SU-DHL-6 (cell line): ENCODE measurements at regions not wholly inside any gene's neighbourhood (a gene's known extent, or its start where the extent isn't known, plus 50 kb on each side); places are given as distances from the start of the nearest gene placed in this dataset.

Source experiments
- H2AFZ ChIP-seq: fragments of 200-600 bp; sonication (generic); 2 replicates; pipeline ENCODE4 v1.6.1; 2014; ENCODE audit warnings: low read depth, mild to moderate bottlenecking, moderate library complexity, mixed read lengths, antibody characterized with exemption, low read length; ENCODE audit not compliant: severe bottlenecking
- H3F3A ChIP-seq: fragments of 200-600 bp; shearing (Covaris generic); 2 replicates; pipeline ENCODE4 v1.6.0; 2016; ENCODE audit warnings: antibody characterized with exemption, mild to moderate bottlenecking; ENCODE audit not compliant: insufficient read depth
- H3K27ac ChIP-seq: fragments of 200-600 bp; sonication (generic); 2 replicates; pipeline ENCODE4 v1.5.1; 2016; ENCODE audit warnings: low read depth, mild to moderate bottlenecking, low read length, moderate library complexity, mixed read lengths
- H3K27me3 ChIP-seq: fragments of 200-600 bp; sonication (generic), shearing (Covaris generic); 2 replicates; pipeline ENCODE4 v1.6.0; 2014; ENCODE audit warnings: mild to moderate bottlenecking, low read length
- H3K36me3 ChIP-seq: fragments of 200-600 bp; sonication (generic); 2 replicates; pipeline ENCODE4 v1.6.1; 2014; ENCODE audit warnings: mild to moderate bottlenecking, low read length, mixed read lengths
- H3K4me2 ChIP-seq: fragments of 300-600, 200-600 bp; shearing (Covaris generic), sonication (generic); 2 replicates; pipeline ENCODE4 v1.6.0; 2014; ENCODE audit warnings: low read length, low read depth, mild to moderate bottlenecking; ENCODE audit not compliant: poor library complexity, severe bottlenecking
- H3K4me3 ChIP-seq: fragments of 200-600 bp; sonication (generic); 2 replicates; pipeline ENCODE4 v1.5.1; 2014; ENCODE audit warnings: antibody characterized with exemption, low read length, mild to moderate bottlenecking, mixed read lengths; ENCODE audit not compliant: insufficient read depth, poor library complexity, severe bottlenecking
- H3K79me2 ChIP-seq: fragments of 200-600 bp; sonication (generic); 2 replicates; pipeline ENCODE4 v1.6.1; 2014; ENCODE audit warnings: mild to moderate bottlenecking, low read length, moderate library complexity; ENCODE audit not compliant: insufficient read depth
- H3K9ac ChIP-seq: fragments of 200-600 bp; sonication (generic); 2 replicates; pipeline ENCODE4 v1.7.0; 2014; ENCODE audit warnings: mild to moderate bottlenecking, low read length
- H3K9me2 ChIP-seq: fragments of 200-600 bp; sonication (generic); replicated peaks from 2 replicates; pipeline ENCODE4 v1.6.1; 2014; ENCODE audit warnings: low read length; ENCODE audit not compliant: insufficient read depth
- H3K9me3 ChIP-seq: fragments of 200-600 bp; sonication (generic); 2 replicates; pipeline ENCODE4 v1.6.1; 2014; ENCODE audit warnings: low read length, mixed read lengths; ENCODE audit not compliant: insufficient read depth
- H4K20me1 ChIP-seq: fragments of 200-600 bp; sonication (generic); 2 replicates; pipeline ENCODE4 v1.6.1; 2014; ENCODE audit warnings: low read depth, mild to moderate bottlenecking, antibody characterized with exemption, low read length, moderate library complexity, mixed read lengths
- EZH2phosphoT487 ChIP-seq: fragments of 200-600 bp; sonication (generic), shearing (Covaris generic); conservative IDR thresholded peaks from 2 replicates; pipeline ENCODE4 v1.6.1; 2018; ENCODE audit warnings: mild to moderate bottlenecking, antibody characterized with exemption, low read length, moderate library complexity, mixed read lengths
- TF ChIP-seq, protein P1 (sequence below): fragments of 200-600 bp; sonication (generic); IDR thresholded peaks from one replicate; pipeline ENCODE4 v1.5.1; 2017; ENCODE audit warnings: antibody characterized with exemption, mild to moderate bottlenecking, low read length, moderate library complexity; ENCODE audit not compliant: insufficient read depth, poor library complexity, severe bottlenecking

DNA sequence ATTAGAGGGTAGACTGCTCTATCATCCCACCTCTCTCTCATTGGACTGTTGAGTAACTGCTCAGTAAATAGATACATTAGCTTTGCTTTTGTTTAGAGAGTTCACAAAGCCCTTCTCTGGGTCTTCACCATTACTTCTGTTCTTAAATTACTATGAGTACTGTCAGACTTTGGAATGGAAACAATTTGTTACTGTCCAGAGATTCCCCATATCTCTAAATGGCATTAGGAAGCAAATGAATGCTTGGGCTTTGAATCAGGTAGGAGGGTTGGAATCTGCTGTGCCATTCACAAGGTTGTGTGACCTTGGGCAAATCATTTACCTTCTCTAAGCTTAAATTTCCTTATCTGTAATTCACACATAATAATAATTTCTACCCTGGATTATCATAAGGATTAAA is 541.0 kb upstream of the FZD8 start:
- Histone ChIP-seq H3K4me2 (no peak overlapping the region), H3K36me3 (no peaks in the 10 kb centered on the region), H3K27me3 (no peaks in the 10 kb centered on the region), H3F3A (no peaks in the 10 kb centered on the region), H3K79me2 (no peaks in the 10 kb centered on the region), H2AFZ (no peak overlapping the region), H3K9me2 (no peaks in the 10 kb centered on the region), H3K27ac (no peak overlapping the region), H3K4me3 (no peak overlapping the region), H3K9ac (no peak overlapping the region), H3K9me3 (no peaks in the 10 kb centered on the region), H4K20me1 (no peaks in the 10 kb centered on the region)
- TF ChIP-seq, protein P1, sequence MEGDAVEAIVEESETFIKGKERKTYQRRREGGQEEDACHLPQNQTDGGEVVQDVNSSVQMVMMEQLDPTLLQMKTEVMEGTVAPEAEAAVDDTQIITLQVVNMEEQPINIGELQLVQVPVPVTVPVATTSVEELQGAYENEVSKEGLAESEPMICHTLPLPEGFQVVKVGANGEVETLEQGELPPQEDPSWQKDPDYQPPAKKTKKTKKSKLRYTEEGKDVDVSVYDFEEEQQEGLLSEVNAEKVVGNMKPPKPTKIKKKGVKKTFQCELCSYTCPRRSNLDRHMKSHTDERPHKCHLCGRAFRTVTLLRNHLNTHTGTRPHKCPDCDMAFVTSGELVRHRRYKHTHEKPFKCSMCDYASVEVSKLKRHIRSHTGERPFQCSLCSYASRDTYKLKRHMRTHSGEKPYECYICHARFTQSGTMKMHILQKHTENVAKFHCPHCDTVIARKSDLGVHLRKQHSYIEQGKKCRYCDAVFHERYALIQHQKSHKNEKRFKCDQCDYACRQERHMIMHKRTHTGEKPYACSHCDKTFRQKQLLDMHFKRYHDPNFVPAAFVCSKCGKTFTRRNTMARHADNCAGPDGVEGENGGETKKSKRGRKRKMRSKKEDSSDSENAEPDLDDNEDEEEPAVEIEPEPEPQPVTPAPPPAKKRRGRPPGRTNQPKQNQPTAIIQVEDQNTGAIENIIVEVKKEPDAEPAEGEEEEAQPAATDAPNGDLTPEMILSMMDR, result no peak
- TF ChIP-seq EZH2phosphoT487, result no peak

- H3K9ac ChIP-seq, result no peak overlapping the region
- no peak overlapping the region for H3K4me3 ChIP-seq
- H2AFZ ChIP-seq, result no peak overlapping the region
- no peak overlapping the region for H3K27ac ChIP-seq
- no peaks in the 10 kb centered on the region for H3K36me3 ChIP-seq
- H4K20me1 ChIP-seq, result no peaks in the 10 kb centered on the region
- no peaks in the 10 kb centered on the region for H3K9me3 ChIP-seq
- H3K4me2 ChIP-seq, result no peak overlapping the region
- no peaks in the 10 kb centered on the region for H3F3A ChIP-seq
- H3K27me3 ChIP-seq, result no peaks in the 10 kb centered on the region
- no peak for TF ChIP-seq EZH2phosphoT487
- TF ChIP-seq, protein P1, result no peak
- no peaks in the 10 kb centered on the region for H3K9me2 ChIP-seq
- no peaks in the 10 kb centered on the region for H3K79me2 ChIP-seq
Observed at GRCh38 chr10:36182606-36183005, 540.5 kb upstream of the FZD8 start.

DNA sequence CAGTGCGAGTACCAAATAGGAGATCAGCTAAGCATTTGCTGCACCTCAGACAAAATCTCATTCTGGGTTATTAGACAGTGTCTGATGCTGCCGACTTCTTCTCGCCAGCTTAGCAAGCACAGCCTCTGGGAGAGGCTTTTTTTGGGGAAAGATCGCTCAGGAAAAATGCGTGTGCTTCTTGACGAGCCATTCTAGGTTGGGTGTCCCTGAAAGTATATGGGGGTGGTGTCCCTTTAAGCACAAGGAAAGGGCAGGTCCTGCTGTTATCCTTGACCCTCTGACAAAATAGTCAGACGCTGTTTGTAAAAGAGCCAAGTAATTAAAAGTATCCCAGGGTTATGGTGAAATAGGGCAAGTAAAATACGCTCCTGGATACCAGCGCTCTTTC is 540.1 kb upstream of the FZD8 start:
- H3K27me3 ChIP-seq, result no peaks in the 10 kb centered on the region
- no peak overlapping the region for H3K4me2 ChIP-seq
- no peaks in the 10 kb centered on the region for H3K36me3 ChIP-seq
- no peaks in the 10 kb centered on the region for H3K9me2 ChIP-seq
- no peaks in the 10 kb centered on the region for H3F3A ChIP-seq
- no peaks in the 10 kb centered on the region for H3K79me2 ChIP-seq
- H3K4me3 ChIP-seq, result no peak overlapping the region
- H2AFZ ChIP-seq, result no peak overlapping the region
- no peak overlapping the region for H3K9ac ChIP-seq
- TF ChIP-seq, protein P1, result no peak
- no peak for TF ChIP-seq EZH2phosphoT487
- no peak overlapping the region for H3K27ac ChIP-seq
- no peaks in the 10 kb centered on the region for H4K20me1 ChIP-seq
- H3K9me3 ChIP-seq, result no peaks in the 10 kb centered on the region
